ENCODE measurements at regions not wholly inside any gene's neighbourhood (a gene's known extent, or its start where the extent isn't known, plus 50 kb on each side); places are given as distances from the start of the nearest gene placed in this dataset.

GRCh38 chr5:15209053-15209762 lies 290.8 kb upstream of the FBXL7 start:
- no peak for DNase-seq (ENCODE audit: low read depth)

GRCh38 chr5:15206133-15206532 lies 293.8 kb upstream of the FBXL7 start:
- no peak for DNase-seq (ENCODE audit: low read depth)

- DNase-seq (ENCODE audit: low read depth) = peak; percentile 14
Observed at GRCh38 chr5:15203376-15203775, 296.6 kb upstream of the FBXL7 start.

GRCh38 chr5:15191012-15191411 lies 309.0 kb upstream of the FBXL7 start:
- DNase-seq (ENCODE audit: low read depth) = no peak

GRCh38 chr5:15183520-15183919 lies 311.9 kb upstream of the ANKH start:
- peak; percentile 5 for DNase-seq (ENCODE audit: low read depth)

- no peak for DNase-seq (ENCODE audit: low read depth)
Observed at GRCh38 chr5:15170173-15170572, 298.6 kb upstream of the ANKH start.

GRCh38 chr5:15168358-15168757 lies 296.8 kb upstream of the ANKH start:
- DNase-seq (ENCODE audit: low read depth) = no peak

GRCh38 chr5:15160091-15160490 lies 288.5 kb upstream of the ANKH start:
- DNase-seq (ENCODE audit: low read depth) = no peak

- DNase-seq (ENCODE audit: low read depth) = no peak
Observed at GRCh38 chr5:15159606-15160005, 288.0 kb upstream of the ANKH start.

- DNase-seq (ENCODE audit: low read depth) = no peak
Observed at GRCh38 chr5:15142458-15142857, 270.9 kb upstream of the ANKH start.

GRCh38 chr5:15137414-15137813 lies 265.8 kb upstream of the ANKH start:
- no peak for DNase-seq (ENCODE audit: low read depth)

- no peak for DNase-seq (ENCODE audit: low read depth)
Observed at GRCh38 chr5:15135661-15136060, 264.1 kb upstream of the ANKH start.

- DNase-seq (ENCODE audit: low read depth) = no peak
Observed at GRCh38 chr5:15133456-15133965, 261.9 kb upstream of the ANKH start.

- no peak for DNase-seq (ENCODE audit: low read depth)
Observed at GRCh38 chr5:15132816-15133405, 261.3 kb upstream of the ANKH start.

- DNase-seq (ENCODE audit: low read depth) = no peak
Observed at GRCh38 chr5:15131909-15132308, 260.3 kb upstream of the ANKH start.

GRCh38 chr5:15124871-15125568 lies 253.4 kb upstream of the ANKH start:
- no peak for DNase-seq (ENCODE audit: low read depth)

- DNase-seq (ENCODE audit: low read depth) = no peak
Observed at GRCh38 chr5:15124461-15124860, 252.9 kb upstream of the ANKH start.

- no peak for DNase-seq (ENCODE audit: low read depth)
Observed at GRCh38 chr5:15117688-15118087, 246.1 kb upstream of the ANKH start.

GRCh38 chr5:15116996-15117395 lies 245.4 kb upstream of the ANKH start:
- no peak for DNase-seq (ENCODE audit: low read depth)

- DNase-seq (ENCODE audit: low read depth) = no peak
Observed at GRCh38 chr5:15106530-15107283, 235.1 kb upstream of the ANKH start.

- peak; percentile 66 for DNase-seq (ENCODE audit: low read depth)
Observed at GRCh38 chr5:15105799-15106393, 234.3 kb upstream of the ANKH start.

All from myocyte (in vitro differentiated cells).